Activated T-helper 2 cell treated with anti-CD3 and anti-CD28 coated beads, Interferon-gamma antibody, Interleukin-2, Interleukin-4, amounts not matched to agents 10 μg/mL and 5 μg/mL and 100 μg/mL, durations not matched to agents 14 hours and 24 hours and 36 hours (primary cell): ENCODE measurements at regions not wholly inside any gene's neighbourhood (a gene's known extent, or its start where the extent isn't known, plus 50 kb on each side); places are given as distances from the start of the nearest gene placed in this dataset.

ENCODE experiments used
- DNase-seq: peaks from one replicate; pipeline ENCODE4 v3.0.0; 2021; ENCODE audit warnings: low spot score
- H3K27ac Mint-ChIP-seq: one replicate; pipeline ENCODE4 v1.8.0; 2021; ENCODE audit warnings: mixed read lengths
- H3K27me3 Mint-ChIP-seq: one replicate; pipeline ENCODE4 v1.8.0; 2021; ENCODE audit warnings: low read depth, mixed read lengths
- H3K36me3 Mint-ChIP-seq: one replicate; pipeline ENCODE4 v1.8.0; 2021; ENCODE audit warnings: low read depth, mixed read lengths
- H3K4me1 Mint-ChIP-seq: one replicate; pipeline ENCODE4 v1.8.0; 2021; ENCODE audit warnings: low read depth, mixed read lengths
- H3K4me3 Mint-ChIP-seq: one replicate; pipeline ENCODE4 v1.8.0; 2021; ENCODE audit warnings: low read depth, mild to moderate bottlenecking, moderate library complexity, mixed read lengths
- H3K9me3 Mint-ChIP-seq: one replicate; pipeline ENCODE4 v1.8.0; 2021; ENCODE audit warnings: mixed read lengths
- intact Hi-C: fragments of 100-400 bp; cut with micrococcal nuclease; formaldehyde crosslinking; loops from one replicate; pipeline ENCODE4 v1.15.1; 2023

DNA sequence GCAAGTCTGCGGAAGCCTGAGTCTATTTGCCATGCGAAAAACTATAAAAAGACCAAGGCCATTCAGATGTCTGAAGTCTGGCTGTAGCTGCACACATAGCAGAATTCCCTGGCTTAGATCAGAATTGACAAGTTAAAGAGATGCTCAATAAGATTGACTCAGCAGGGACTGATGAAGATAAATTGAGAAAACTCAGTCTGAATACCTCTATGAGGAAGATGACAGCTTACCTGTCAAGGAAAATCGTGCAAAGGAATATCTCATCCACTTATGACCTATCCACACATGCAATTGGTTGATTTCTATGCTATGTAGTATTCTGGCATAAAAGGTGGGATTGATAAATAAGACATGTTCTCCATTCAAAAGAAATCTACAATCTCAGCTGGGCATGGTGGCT lies 288.6 kb downstream of the BAMBI start:
- H3K4me1 Mint-ChIP-seq: no peaks in the 10 kb centered on the region
- H3K27me3 Mint-ChIP-seq: no peaks in the 10 kb centered on the region
- intact Hi-C loops: no loop called here
- no peak for DNase-seq
- no peak overlapping the region for H3K4me3 Mint-ChIP-seq
- H3K9me3 Mint-ChIP-seq: no peaks in the 10 kb centered on the region
- H3K36me3 Mint-ChIP-seq: no peaks in the 10 kb centered on the region
- H3K27ac Mint-ChIP-seq: no peak overlapping the region

GRCh38 chr10:28967031-28967430 lies 289.7 kb downstream of the BAMBI start:
- no peaks in the 10 kb centered on the region for H3K36me3 Mint-ChIP-seq
- no peak overlapping the region for H3K27ac Mint-ChIP-seq
- H3K9me3 Mint-ChIP-seq: no peaks in the 10 kb centered on the region
- intact Hi-C loops: no loop called here
- no peaks in the 10 kb centered on the region for H3K27me3 Mint-ChIP-seq
- H3K4me3 Mint-ChIP-seq: no peak overlapping the region
- no peak for DNase-seq
- no peaks in the 10 kb centered on the region for H3K4me1 Mint-ChIP-seq

GRCh38 chr10:28969413-28969812 lies 292.1 kb downstream of the BAMBI start:
- no peaks in the 10 kb centered on the region for H3K27me3 Mint-ChIP-seq

GRCh38 chr10:28970231-28970630 lies 292.9 kb downstream of the BAMBI start:
- Mint-ChIP-seq H3K27me3 (no peaks in the 10 kb centered on the region), H3K4me3 (no peak overlapping the region), H3K9me3 (no peaks in the 10 kb centered on the region), H3K36me3 (no peaks in the 10 kb centered on the region), H3K27ac (no peak overlapping the region), H3K4me1 (no peaks in the 10 kb centered on the region)
- intact Hi-C loops: no loop called here
- DNase-seq: no peak

More at GRCh38 chr10:28969413-28969812, 292.1 kb downstream of the BAMBI start:
- no peaks in the 10 kb centered on the region for H3K36me3 Mint-ChIP-seq
- no peak for DNase-seq
- no peak overlapping the region for H3K4me3 Mint-ChIP-seq
- H3K27ac Mint-ChIP-seq: no peak overlapping the region
- H3K9me3 Mint-ChIP-seq: no peaks in the 10 kb centered on the region
- no peaks in the 10 kb centered on the region for H3K4me1 Mint-ChIP-seq
- intact Hi-C loops: no loop called here

DNA sequence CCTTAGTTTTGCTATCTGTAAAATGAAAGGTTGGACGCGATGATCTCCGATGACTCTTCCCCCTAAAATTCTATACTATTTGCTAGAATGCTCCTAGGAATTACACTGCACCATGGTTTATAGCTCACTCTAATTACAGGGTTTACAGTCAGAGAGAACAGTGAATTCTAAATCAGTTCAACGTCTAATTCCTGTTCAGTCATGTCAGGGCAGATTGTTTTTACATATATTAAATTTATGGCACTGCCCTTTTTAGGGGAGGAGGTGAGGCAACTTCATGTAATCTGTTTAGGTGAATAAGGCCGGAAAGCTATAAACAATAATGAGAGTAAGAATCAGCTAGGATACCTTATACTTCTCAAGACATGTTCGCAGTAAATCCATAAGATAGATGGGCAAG lies 293.9 kb downstream of the BAMBI start:
- no peaks in the 10 kb centered on the region for H3K4me1 Mint-ChIP-seq
- intact Hi-C loops: no loop called here
- no peak overlapping the region for H3K4me3 Mint-ChIP-seq
- no peaks in the 10 kb centered on the region for H3K27me3 Mint-ChIP-seq
- no peaks in the 10 kb centered on the region for H3K36me3 Mint-ChIP-seq
- no peak for DNase-seq
- H3K9me3 Mint-ChIP-seq: no peaks in the 10 kb centered on the region
- no peak overlapping the region for H3K27ac Mint-ChIP-seq

DNA sequence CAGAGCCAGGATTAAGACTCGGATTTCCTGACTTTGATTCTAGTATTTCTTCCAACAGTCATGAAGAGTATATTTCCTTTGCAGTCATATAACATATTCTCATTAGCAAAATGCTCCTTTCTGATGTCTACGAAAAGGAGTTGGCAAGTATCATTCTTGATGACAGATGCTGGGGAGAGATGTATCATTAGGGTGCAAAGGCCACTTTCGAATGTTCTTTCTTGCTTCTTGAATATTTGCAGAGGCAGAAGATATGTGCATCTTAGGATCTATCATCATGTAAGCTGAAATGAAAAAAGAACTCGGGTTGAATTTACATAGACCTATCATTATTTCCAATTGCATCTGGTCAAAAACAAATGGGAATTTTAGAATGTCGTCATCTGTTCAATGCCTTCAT lies 294.4 kb downstream of the BAMBI start:
- Mint-ChIP-seq H3K27ac (no peak overlapping the region), H3K4me1 (no peaks in the 10 kb centered on the region), H3K9me3 (no peaks in the 10 kb centered on the region), H3K4me3 (no peak overlapping the region), H3K27me3 (no peaks in the 10 kb centered on the region), H3K36me3 (no peaks in the 10 kb centered on the region)
- intact Hi-C loops: no loop called here
- no peak for DNase-seq

DNA sequence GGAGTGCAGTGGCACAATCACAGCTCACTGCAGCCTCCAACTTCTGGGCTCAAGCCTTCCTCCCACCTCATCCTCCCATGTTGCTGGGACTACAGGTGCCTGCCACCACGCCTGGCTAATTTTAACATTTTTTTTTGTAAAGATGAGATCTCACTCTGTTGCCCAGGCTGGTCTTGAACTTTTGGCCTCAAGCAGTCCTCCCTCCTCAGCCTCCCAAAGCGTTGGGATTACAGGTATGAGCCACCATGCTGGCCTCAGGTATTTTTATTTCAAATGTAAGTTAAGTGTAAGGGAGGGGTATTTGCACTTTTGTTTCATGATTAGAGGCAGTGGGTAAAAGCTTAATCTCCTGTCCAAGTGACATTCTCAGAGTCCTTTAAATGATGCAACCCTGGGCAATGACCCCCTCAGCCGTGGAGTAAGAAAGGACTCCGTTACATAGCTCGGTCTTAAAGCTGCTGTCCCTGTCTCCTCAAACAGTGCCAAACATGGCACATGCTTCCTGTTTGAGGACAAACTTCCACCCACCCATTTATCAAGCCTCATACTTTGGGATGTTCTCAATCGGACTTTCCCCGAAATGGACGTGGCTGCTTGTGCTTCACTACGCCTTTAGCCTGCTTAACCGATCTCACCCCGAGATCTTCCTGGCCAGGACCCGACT lies 296.1 kb downstream of the BAMBI start:
- Mint-ChIP-seq H3K4me1 (no peaks in the 10 kb centered on the region), H3K27ac (no peak overlapping the region), H3K27me3 (no peaks in the 10 kb centered on the region), H3K36me3 (no peaks in the 10 kb centered on the region), H3K9me3 (peaks cover 6% of the 10 kb centered on the region), H3K4me3 (no peak overlapping the region)
- intact Hi-C loops: no loop called here
- no peak for DNase-seq

- no peaks in the 10 kb centered on the region for H3K36me3 Mint-ChIP-seq
- H3K9me3 Mint-ChIP-seq: peaks cover 6% of the 10 kb centered on the region
- no peak for DNase-seq
- H3K27ac Mint-ChIP-seq: no peak overlapping the region
- no peak overlapping the region for H3K4me3 Mint-ChIP-seq
- H3K4me1 Mint-ChIP-seq: no peaks in the 10 kb centered on the region
- intact Hi-C loops: no loop called here
- no peaks in the 10 kb centered on the region for H3K27me3 Mint-ChIP-seq
These were observed 298.7 kb downstream of the BAMBI start for GRCh38 chr10:28975891-28976531.

DNA sequence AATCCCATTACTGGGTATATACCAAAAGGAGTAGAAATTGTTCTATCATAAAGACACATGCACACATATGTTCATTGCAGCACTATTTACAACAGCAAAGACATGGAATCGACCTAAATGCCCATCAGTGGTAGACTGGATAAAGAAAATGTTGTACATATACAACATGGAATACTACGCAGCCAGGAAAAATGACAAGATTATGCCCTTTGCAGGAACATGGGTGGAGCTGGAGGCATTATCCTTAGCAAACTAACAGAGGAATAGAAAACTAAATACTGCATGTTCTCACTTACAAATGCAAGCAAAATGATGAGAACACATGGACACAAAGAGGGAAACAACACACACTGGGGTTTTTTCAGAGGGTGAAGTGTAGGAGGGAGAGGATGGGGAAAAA lies 300.2 kb downstream of the BAMBI start:
- Mint-ChIP-seq H3K9me3 (peaks cover 6% of the 10 kb centered on the region), H3K4me1 (no peaks in the 10 kb centered on the region), H3K27me3 (no peaks in the 10 kb centered on the region)

GRCh38 chr10:28980264-28980663 lies 302.9 kb downstream of the BAMBI start:
- H3K4me3 Mint-ChIP-seq: no peak overlapping the region
- H3K36me3 Mint-ChIP-seq: no peaks in the 10 kb centered on the region
- no peak for DNase-seq
- H3K27ac Mint-ChIP-seq: no peak overlapping the region
- H3K9me3 Mint-ChIP-seq: peaks cover 6% of the 10 kb centered on the region
- intact Hi-C loops: no loop called here
- no peaks in the 10 kb centered on the region for H3K4me1 Mint-ChIP-seq
- no peaks in the 10 kb centered on the region for H3K27me3 Mint-ChIP-seq

More for the DNA sequence above, 300.2 kb downstream of the BAMBI start:
- no peak for DNase-seq
- H3K4me3 Mint-ChIP-seq: no peak overlapping the region
- intact Hi-C loops: no loop called here
- no peaks in the 10 kb centered on the region for H3K36me3 Mint-ChIP-seq
- H3K27ac Mint-ChIP-seq: no peak overlapping the region

GRCh38 chr10:28981007-28981406 lies 303.7 kb downstream of the BAMBI start:
- Mint-ChIP-seq H3K4me3 (no peak overlapping the region), H3K27me3 (no peaks in the 10 kb centered on the region), H3K9me3 (peaks cover 6% of the 10 kb centered on the region), H3K4me1 (no peaks in the 10 kb centered on the region), H3K27ac (no peak overlapping the region), H3K36me3 (no peaks in the 10 kb centered on the region)
- intact Hi-C loops: no loop called here
- no peak for DNase-seq

GRCh38 chr10:28982974-28983373 lies 305.7 kb downstream of the BAMBI start:
- H3K9me3 Mint-ChIP-seq: no peaks in the 10 kb centered on the region
- no peaks in the 10 kb centered on the region for H3K4me1 Mint-ChIP-seq
- intact Hi-C loops: no loop called here
- no peak for DNase-seq
- no peak overlapping the region for H3K4me3 Mint-ChIP-seq
- no peaks in the 10 kb centered on the region for H3K27me3 Mint-ChIP-seq
- no peak overlapping the region for H3K27ac Mint-ChIP-seq
- no peaks in the 10 kb centered on the region for H3K36me3 Mint-ChIP-seq

- Mint-ChIP-seq H3K9me3 (no peaks in the 10 kb centered on the region), H3K27ac (no peak overlapping the region), H3K36me3 (no peaks in the 10 kb centered on the region), H3K27me3 (no peaks in the 10 kb centered on the region), H3K4me3 (no peak overlapping the region), H3K4me1 (no peaks in the 10 kb centered on the region)
- no peak for DNase-seq
- intact Hi-C loops: no loop called here
These were observed 305.1 kb upstream of the LYZL1 start for GRCh38 chr10:28983799-28984198.
